Hypothalamus (tissue), 51 donors: ENCODE measurements at regions not wholly inside any gene's neighbourhood (a gene's known extent, or its start where the extent isn't known, plus 50 kb on each side); places are given as distances from the start of the nearest gene placed in this dataset.
"Not testable (repeated sequence)": the region's sequence is repeated elsewhere in the genome, so short reads cannot be mapped to it uniquely, and the experiment has no call there.

ENCODE experiments used
- DNase-seq, 51 donors: peaks; one replicate each; lab custom pipeline; 2025; lab: John Stamatoyannopoulos, UW

- peak in 10 of 51 donors; percentile 0 to 35 (median 2) for DNase-seq
Observed at GRCh38 chr4:155025762-155026457, 182.5 kb upstream of the NPY2R start.

- peak in 1 of 51 donors; percentile 31 for DNase-seq
Observed at GRCh38 chr4:155026715-155027114, 181.7 kb upstream of the NPY2R start.

GRCh38 chr4:155032521-155033229 lies 175.8 kb upstream of the NPY2R start:
- no peak for DNase-seq

DNA sequence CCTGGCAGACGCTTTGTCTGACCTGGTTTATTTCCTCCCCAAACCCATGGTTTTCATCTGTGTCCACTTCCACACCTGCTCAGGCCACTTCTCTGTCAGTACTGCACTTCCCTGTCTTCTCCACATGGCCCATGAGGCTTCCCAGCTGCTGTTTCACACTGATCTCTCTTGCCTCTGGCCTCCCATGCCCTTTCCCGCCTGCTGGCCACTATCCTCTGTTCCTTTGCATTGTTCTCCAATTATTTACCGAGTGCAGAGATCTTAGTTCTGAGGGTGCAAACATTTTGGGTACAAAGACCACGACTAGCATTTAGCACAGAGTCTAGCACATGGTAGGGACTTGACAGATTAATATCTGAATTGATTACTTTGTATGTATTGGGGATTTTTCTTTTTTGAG lies 174.8 kb upstream of the NPY2R start:
- no peak for DNase-seq

GRCh38 chr4:155037031-155037430 lies 171.4 kb upstream of the NPY2R start:
- DNase-seq: no peak

GRCh38 chr4:155038459-155038858 lies 170.0 kb upstream of the NPY2R start:
- no peak for DNase-seq

- no peak for DNase-seq
Observed at GRCh38 chr4:155039162-155039561, 169.3 kb upstream of the NPY2R start.

DNA sequence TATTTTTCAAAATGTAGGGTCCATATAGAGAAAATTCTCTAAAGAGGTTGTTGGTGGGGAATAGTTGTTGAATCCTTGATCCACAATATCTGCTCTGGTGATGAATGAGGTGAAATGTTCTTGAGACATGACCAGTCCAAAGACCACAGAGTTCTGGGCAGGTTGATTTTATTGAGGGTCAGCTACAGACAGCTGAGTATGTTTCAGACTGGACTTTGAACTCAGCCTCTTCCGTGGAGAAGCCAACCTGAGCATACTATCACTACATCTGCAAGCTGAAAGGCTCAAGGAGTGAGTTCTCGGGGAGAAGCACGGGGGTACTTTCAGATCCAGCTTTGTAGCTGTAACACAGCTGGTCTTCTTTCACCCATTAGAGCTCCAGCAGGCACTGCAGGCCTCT lies 168.4 kb upstream of the NPY2R start:
- DNase-seq: no peak

DNA sequence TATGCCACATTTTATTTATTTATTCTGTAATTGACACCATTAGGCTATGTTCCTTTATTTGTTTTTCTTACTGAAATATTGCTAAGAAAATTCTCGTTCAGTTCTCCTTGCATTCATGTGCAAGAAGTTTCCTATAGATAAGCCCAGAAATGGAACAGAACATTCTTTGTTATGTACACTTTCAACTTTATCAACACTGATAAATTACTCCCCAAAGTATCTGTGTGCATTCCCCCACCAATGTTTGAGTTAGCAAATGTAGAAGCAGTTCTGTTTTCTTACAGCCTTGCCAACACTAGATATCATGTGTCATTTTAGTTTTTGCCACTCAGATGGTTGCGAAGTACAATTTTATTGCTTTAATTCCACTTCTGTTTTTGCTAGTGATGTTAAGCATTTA lies 166.4 kb upstream of the NPY2R start:
- no peak for DNase-seq

GRCh38 chr4:155044251-155044650 lies 164.2 kb upstream of the NPY2R start:
- not testable (repeated sequence) for DNase-seq

- no peak for DNase-seq
Observed at GRCh38 chr4:155047755-155048154, 160.7 kb upstream of the NPY2R start.

- DNase-seq: not testable (repeated sequence)
Observed at GRCh38 chr4:155054042-155054441, 154.4 kb upstream of the NPY2R start.

GRCh38 chr4:155060419-155060818 lies 148.0 kb upstream of the NPY2R start:
- no peak for DNase-seq

DNA sequence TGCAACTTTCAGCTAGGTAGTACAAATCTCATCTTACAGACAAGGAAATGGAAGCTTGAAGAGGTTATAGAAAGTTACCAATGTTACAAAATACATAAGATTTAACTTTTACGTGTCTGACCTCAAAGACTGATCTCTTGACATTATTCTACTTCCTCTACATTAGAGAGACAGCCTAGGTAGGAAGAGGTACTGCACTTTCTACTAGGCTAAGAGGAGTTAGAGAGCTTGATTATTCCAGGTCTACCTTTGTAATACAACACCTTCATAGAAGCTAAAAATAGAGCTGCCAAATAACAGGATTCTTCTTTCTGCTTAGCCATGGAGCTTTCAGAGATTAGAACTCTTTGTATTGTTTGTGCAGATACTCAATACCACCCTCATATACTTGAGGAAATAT lies 147.6 kb upstream of the NPY2R start:
- DNase-seq: no peak

- no peak for DNase-seq
Observed at GRCh38 chr4:155062948-155063347, 145.5 kb upstream of the NPY2R start.

- not testable (repeated sequence) for DNase-seq
Observed at GRCh38 chr4:155064934-155065333, 143.5 kb upstream of the NPY2R start.

DNA sequence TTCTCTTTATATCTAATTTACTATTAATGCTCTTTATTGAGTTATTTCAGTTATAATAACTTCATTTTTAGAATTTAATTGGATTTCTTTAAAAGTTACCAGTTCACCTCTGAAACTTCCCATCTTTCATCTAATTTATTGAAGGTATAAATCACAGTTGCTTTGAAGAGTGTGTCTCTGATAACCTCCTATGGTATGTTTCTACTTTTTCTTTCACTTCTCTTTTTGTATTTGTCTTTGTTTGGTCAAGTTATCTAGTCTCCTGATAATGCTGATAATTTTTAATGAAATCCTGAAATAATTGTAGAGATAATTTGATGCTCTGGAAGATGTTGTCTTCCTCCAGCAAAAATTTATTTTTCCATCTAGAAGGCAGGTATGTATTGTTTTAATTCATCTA lies 141.6 kb upstream of the NPY2R start:
- DNase-seq: no peak

DNA sequence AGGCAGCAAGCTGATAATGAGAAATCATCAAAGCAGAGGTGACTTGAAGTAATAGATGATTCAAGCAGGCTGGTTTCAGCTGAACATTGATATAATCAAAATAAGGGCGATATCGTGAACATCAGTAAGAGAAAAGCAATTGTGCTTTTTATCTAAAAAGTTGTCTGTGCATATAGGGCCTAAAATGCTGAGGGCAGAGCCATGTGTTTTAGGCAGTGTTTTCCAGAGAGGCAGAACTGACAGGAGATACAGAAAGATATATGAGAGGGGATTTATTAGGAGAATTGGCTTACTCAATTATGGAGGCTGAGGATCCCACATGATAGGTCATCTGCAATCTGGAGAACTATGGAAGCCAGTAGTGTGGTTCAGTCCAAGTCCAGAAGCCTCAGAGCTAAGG lies 136.5 kb upstream of the NPY2R start:
- DNase-seq: no peak

GRCh38 chr4:155072417-155072816 lies 136.0 kb upstream of the NPY2R start:
- DNase-seq: no peak

DNA sequence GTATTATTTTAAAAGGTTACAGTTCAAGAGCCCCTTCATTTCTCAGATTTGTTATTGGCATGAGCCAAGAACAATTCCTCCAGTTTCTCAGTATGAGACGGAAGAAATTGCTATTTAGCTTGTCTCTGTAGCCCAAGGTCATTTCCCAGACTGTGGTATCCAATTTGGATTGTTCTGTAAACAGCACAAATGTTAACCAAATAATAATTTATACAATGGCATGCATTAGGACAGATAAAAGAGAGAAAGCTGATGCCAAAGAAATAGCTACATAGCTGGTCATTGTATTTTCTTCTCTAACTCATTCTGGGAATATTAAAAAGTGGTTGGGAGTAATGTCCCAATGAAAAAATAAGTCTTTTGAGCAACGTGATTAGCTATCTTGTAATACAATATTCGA lies 134.6 kb upstream of the NPY2R start:
- no peak for DNase-seq

GRCh38 chr4:155076256-155076785 lies 132.1 kb upstream of the NPY2R start:
- no peak for DNase-seq
